ENCODE measurements at regions not wholly inside any gene's neighbourhood (a gene's known extent, or its start where the extent isn't known, plus 50 kb on each side); places are given as distances from the start of the nearest gene placed in this dataset.
"Not testable (repeated sequence)": the region's sequence is repeated elsewhere in the genome, so short reads cannot be mapped to it uniquely, and the experiment has no call there.

DNA sequence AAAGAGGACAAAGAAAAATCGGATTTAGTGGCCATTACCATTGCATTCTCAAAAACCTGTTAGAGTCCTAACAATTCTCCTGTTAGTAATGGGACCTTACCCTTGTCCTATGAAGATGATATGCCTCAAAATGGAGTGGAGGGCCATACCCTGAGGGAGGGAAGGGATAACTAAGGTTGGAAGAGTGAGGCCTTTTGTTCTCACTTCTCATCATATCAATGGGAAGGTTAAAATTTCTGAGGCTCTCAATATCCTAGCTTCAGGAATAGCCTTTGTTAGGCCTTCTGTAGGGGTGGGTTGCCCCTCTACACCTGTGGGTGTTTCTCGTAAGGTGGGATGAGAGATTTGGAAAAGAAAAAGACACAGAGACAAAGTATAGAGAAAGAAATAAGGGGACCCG, 109.4 kb upstream of the SGIP1 start:
- H3K79me2 ChIP-seq (ENCODE audit: insufficient read depth, low read length); H4K20me1 ChIP-seq (ENCODE audit: insufficient read depth, low read length); H3K27ac Mint-ChIP-seq; H3K27ac ChIP-seq (ENCODE audit: low read depth in 1 of 2, low read length in 2 of 2); H3K4me3 ChIP-seq (replicated peaks in 1 of 3; ENCODE audit: low read depth in 2 of 3, low read length in 3 of 3); intact Hi-C loops (cut with micrococcal nuclease); H3K36me3 Mint-ChIP-seq; H2AFZ ChIP-seq (ENCODE audit: insufficient read depth, low read depth, low read length, poor library complexity, severe bottlenecking); H3K27me3 Mint-ChIP-seq (ENCODE audit: low read depth in 3 of 3); H3K36me3 ChIP-seq (replicated peaks in 1 of 2; ENCODE audit: control insufficient read depth in 1 of 2, insufficient read depth in 2 of 2, low read length in 2 of 2); H3K4me3 Mint-ChIP-seq; H3K9ac ChIP-seq (ENCODE audit: insufficient read depth, low read length, poor library complexity, severe bottlenecking); DNase-seq; H3K27me3 ChIP-seq (ENCODE audit: control insufficient read depth in 2 of 2, insufficient read depth in 2 of 2, low read length in 2 of 2); H3K4me2 ChIP-seq (replicated peaks; ENCODE audit: extremely low read depth, low read length, poor library complexity, severe bottlenecking): not testable (repeated sequence)
- Histone ChIP-seq H3K4me1 (ENCODE audit: control insufficient read depth in 1 of 2, insufficient read depth in 2 of 2, low read length in 2 of 2) (peaks cover 26 to 30% of the 10 kb centered on the region in 2 donors), H3K9me3 (replicated peaks in 1 of 2; ENCODE audit: control insufficient read depth in 1 of 2, insufficient read depth in 1 of 2, low read length in 2 of 2) (peaks cover 4 to 10% of the 10 kb centered on the region in 2 donors)
- peaks cover 11 to 29% (median 18%) of the 10 kb centered on the region in 7 donors for H3K9me3 Mint-ChIP-seq
- no CpG with 5 or more reads among the region's 3 CpGs for WGBS (ENCODE audit: insufficient coverage)
- H3K4me1 Mint-ChIP-seq, result peaks cover 42% of the 10 kb centered on the region

GRCh38 chr1:66426239-66426853, 107.6 kb upstream of the SGIP1 start:
- no peak for DNase-seq
- H2AFZ ChIP-seq (ENCODE audit: insufficient read depth, low read depth, low read length, poor library complexity, severe bottlenecking), result peak overlapping the region; percentile 31
- H3K27me3 Mint-ChIP-seq (ENCODE audit: low read depth in 3 of 3), result peaks cover 2 to 4% (median 2%) of the 10 kb centered on the region in 3 donors
- no peaks in the 10 kb centered on the region for H3K27me3 ChIP-seq (ENCODE audit: control insufficient read depth in 2 of 2, insufficient read depth in 2 of 2, low read length in 2 of 2)
- peak overlapping the region in 1 of 2 donors; percentile 39 for H3K4me3 Mint-ChIP-seq
- no peak overlapping the region for H3K9ac ChIP-seq (ENCODE audit: insufficient read depth, low read length, poor library complexity, severe bottlenecking)
- H3K27ac Mint-ChIP-seq, result peak overlapping the region in 2 of 7 donors; percentile 61 to 65
- peaks cover 8 to 12% of the 10 kb centered on the region in 2 donors for H3K4me1 ChIP-seq (ENCODE audit: control insufficient read depth in 1 of 2, insufficient read depth in 2 of 2, low read length in 2 of 2)
- peaks cover 24% of the 10 kb centered on the region for H3K4me1 Mint-ChIP-seq
- H4K20me1 ChIP-seq (ENCODE audit: insufficient read depth, low read length), result no peaks in the 10 kb centered on the region
- H3K4me2 ChIP-seq (replicated peaks; ENCODE audit: extremely low read depth, low read length, poor library complexity, severe bottlenecking), result no peak overlapping the region
- H3K27ac ChIP-seq (ENCODE audit: low read depth in 1 of 2, low read length in 2 of 2), result no peak overlapping the region
- no peaks in the 10 kb centered on the region for H3K79me2 ChIP-seq (ENCODE audit: insufficient read depth, low read length)
- peaks cover 7 to 22% of the 10 kb centered on the region in 2 donors for H3K9me3 ChIP-seq (replicated peaks in 1 of 2; ENCODE audit: control insufficient read depth in 1 of 2, insufficient read depth in 1 of 2, low read length in 2 of 2)
- intact Hi-C loops (cut with micrococcal nuclease), result no loop called here
- peaks cover 27 to 47% (median 31%) of the 10 kb centered on the region in 7 donors for H3K9me3 Mint-ChIP-seq
- no peaks in the 10 kb centered on the region for H3K36me3 ChIP-seq (replicated peaks in 1 of 2; ENCODE audit: control insufficient read depth in 1 of 2, insufficient read depth in 2 of 2, low read length in 2 of 2)
- H3K36me3 Mint-ChIP-seq, result peaks cover 3 to 9% of the 10 kb centered on the region in 2 donors
- no peak overlapping the region for H3K4me3 ChIP-seq (replicated peaks in 1 of 3; ENCODE audit: low read depth in 2 of 3, low read length in 3 of 3)
- WGBS (ENCODE audit: insufficient coverage), result 10% methylated on average over 4 of the region's 4 CpGs
- TF ChIP-seq, protein P1, sequence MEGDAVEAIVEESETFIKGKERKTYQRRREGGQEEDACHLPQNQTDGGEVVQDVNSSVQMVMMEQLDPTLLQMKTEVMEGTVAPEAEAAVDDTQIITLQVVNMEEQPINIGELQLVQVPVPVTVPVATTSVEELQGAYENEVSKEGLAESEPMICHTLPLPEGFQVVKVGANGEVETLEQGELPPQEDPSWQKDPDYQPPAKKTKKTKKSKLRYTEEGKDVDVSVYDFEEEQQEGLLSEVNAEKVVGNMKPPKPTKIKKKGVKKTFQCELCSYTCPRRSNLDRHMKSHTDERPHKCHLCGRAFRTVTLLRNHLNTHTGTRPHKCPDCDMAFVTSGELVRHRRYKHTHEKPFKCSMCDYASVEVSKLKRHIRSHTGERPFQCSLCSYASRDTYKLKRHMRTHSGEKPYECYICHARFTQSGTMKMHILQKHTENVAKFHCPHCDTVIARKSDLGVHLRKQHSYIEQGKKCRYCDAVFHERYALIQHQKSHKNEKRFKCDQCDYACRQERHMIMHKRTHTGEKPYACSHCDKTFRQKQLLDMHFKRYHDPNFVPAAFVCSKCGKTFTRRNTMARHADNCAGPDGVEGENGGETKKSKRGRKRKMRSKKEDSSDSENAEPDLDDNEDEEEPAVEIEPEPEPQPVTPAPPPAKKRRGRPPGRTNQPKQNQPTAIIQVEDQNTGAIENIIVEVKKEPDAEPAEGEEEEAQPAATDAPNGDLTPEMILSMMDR (IDR thresholded peaks at IDR 0.05), result no peak

GRCh38 chr1:66430815-66431214, 103.1 kb upstream of the SGIP1 start:
- H3K9me3 ChIP-seq (replicated peaks in 1 of 2; ENCODE audit: control insufficient read depth in 1 of 2, insufficient read depth in 1 of 2, low read length in 2 of 2), result peaks cover 17 to 30% of the 10 kb centered on the region in 2 donors
- H4K20me1 ChIP-seq (ENCODE audit: insufficient read depth, low read length), result not testable (repeated sequence)

More at GRCh38 chr1:66430815-66431214, 103.1 kb upstream of the SGIP1 start:
- H3K27ac ChIP-seq (ENCODE audit: low read depth in 1 of 2, low read length in 2 of 2); H3K79me2 ChIP-seq (ENCODE audit: insufficient read depth, low read length); H3K4me3 Mint-ChIP-seq; H2AFZ ChIP-seq (ENCODE audit: insufficient read depth, low read depth, low read length, poor library complexity, severe bottlenecking); H3K4me3 ChIP-seq (replicated peaks in 1 of 3; ENCODE audit: low read depth in 2 of 3, low read length in 3 of 3); H3K9ac ChIP-seq (ENCODE audit: insufficient read depth, low read length, poor library complexity, severe bottlenecking); DNase-seq; H3K36me3 ChIP-seq (replicated peaks in 1 of 2; ENCODE audit: control insufficient read depth in 1 of 2, insufficient read depth in 2 of 2, low read length in 2 of 2); H3K27me3 Mint-ChIP-seq (ENCODE audit: low read depth in 3 of 3); H3K27me3 ChIP-seq (ENCODE audit: control insufficient read depth in 2 of 2, insufficient read depth in 2 of 2, low read length in 2 of 2); H3K4me2 ChIP-seq (replicated peaks; ENCODE audit: extremely low read depth, low read length, poor library complexity, severe bottlenecking); intact Hi-C loops (cut with micrococcal nuclease); H3K27ac Mint-ChIP-seq: not testable (repeated sequence)
- peaks cover 31 to 50% (median 37%) of the 10 kb centered on the region in 7 donors for H3K9me3 Mint-ChIP-seq
- peaks cover 12% of the 10 kb centered on the region for H3K4me1 Mint-ChIP-seq
- H3K36me3 Mint-ChIP-seq, result peaks cover 3 to 13% of the 10 kb centered on the region in 2 donors
- peaks cover 9 to 13% of the 10 kb centered on the region in 2 donors for H3K4me1 ChIP-seq (ENCODE audit: control insufficient read depth in 1 of 2, insufficient read depth in 2 of 2, low read length in 2 of 2)
